Erythroblast (primary cell): ENCODE measurements at regions not wholly inside any gene's neighbourhood (a gene's known extent, or its start where the extent isn't known, plus 50 kb on each side); places are given as distances from the start of the nearest gene placed in this dataset.

Experiments
- GATA1 ChIP-seq: IDR thresholded peaks from 2 replicates; pipeline ENCODE4 v1.6.1; 2011; ENCODE audit warnings: low read depth, mild to moderate bottlenecking, control low read depth, low read length, moderate library complexity
- POLR2A ChIP-seq: IDR thresholded peaks from 2 replicates; pipeline ENCODE4 v1.6.1; 2011; ENCODE audit warnings: mild to moderate bottlenecking, low read length

DNA sequence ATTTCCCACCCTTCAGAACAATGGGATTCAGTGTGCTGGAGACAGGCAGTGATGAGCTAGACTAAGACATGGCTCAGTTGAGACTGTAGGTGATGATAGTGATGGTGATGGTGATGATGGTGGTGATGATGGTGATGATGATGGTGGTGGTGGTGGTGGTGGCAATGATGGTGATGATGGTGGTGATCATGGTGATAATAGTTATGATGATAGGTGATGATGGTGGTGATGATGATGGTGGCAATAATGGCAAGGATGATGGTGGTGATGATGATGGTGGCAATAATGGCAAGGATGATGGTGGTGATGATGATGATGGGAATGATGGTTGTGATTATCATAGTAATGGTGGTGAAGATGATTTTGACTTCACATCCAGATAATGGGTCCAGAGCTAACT, 176.7 kb downstream of the NXNL2 start:
- TF ChIP-seq POLR2A (no peak), GATA1 (no peak)
